Common myeloid progenitor, CD34-positive (primary cell): ENCODE measurements at regions not wholly inside any gene's neighbourhood (a gene's known extent, or its start where the extent isn't known, plus 50 kb on each side); places are given as distances from the start of the nearest gene placed in this dataset.
"Not testable (repeated sequence)": the region's sequence is repeated elsewhere in the genome, so short reads cannot be mapped to it uniquely, and the experiment has no call there.

Source experiments
- CTCF ChIA-PET: fragments of 350-600 bp; sonication (Branson Sonifier 250); formaldehyde crosslinking; loops from one replicate; lab custom pipeline; 2021; ENCODE audit warnings: antibody characterized with exemption; lab: Charles Lee
- POLR2A ChIA-PET: fragments of 350-600 bp; sonication (Branson Sonifier 250); formaldehyde crosslinking; loops from one replicate; lab custom pipeline; 2021; ENCODE audit warnings: antibody characterized with exemption; lab: Charles Lee
- DNase-seq, 3 donors: peaks; one replicate each; pipeline versions ENCODE4 v3.0.0 to v3.0.0-alpha.2; 2013
- H3K27ac ChIP-seq, 2 experiments: 1 replicate in 1 of 2; 2 replicates in 1 of 2; pipeline ENCODE4 v1.7.0; 2013; ENCODE audit warnings: inconsistent platforms in 2 of 2, low read length in 2 of 2, mild to moderate bottlenecking in 2 of 2, low read depth in 1 of 2, moderate library complexity in 1 of 2; ENCODE audit not compliant: severe bottlenecking in 2 of 2, insufficient read depth in 1 of 2, poor library complexity in 1 of 2
- H3K27me3 ChIP-seq, 5 experiments: replicated peaks in 2 of 5; 1 replicate in 3 of 5; 2 replicates in 2 of 5; pipeline versions ENCODE4 v1.6.1 to v1.7.0; 2013; ENCODE audit warnings: low read length in 4 of 5, mild to moderate bottlenecking in 2 of 5, moderate library complexity in 2 of 5, inconsistent platforms in 1 of 5; ENCODE audit not compliant: insufficient read depth in 5 of 5, control insufficient read depth in 4 of 5
- H3K36me3 ChIP-seq, 4 experiments: 1 replicate in 2 of 4; 2 replicates in 2 of 4; pipeline versions ENCODE4 v1.6.1 to v1.7.0; 2013; ENCODE audit warnings: low read length in 3 of 4, control low read depth in 1 of 4, mild to moderate bottlenecking in 1 of 4; ENCODE audit not compliant: control insufficient read depth in 4 of 4, insufficient read depth in 4 of 4
- H3K4me1 ChIP-seq, 4 experiments: 1 replicate in 3 of 4; 2 replicates in 1 of 4; pipeline versions ENCODE4 v1.6.1 to v1.7.1; 2013; ENCODE audit warnings: low read length in 3 of 4, mild to moderate bottlenecking in 3 of 4, control low read depth in 1 of 4, inconsistent platforms in 1 of 4, moderate library complexity in 1 of 4; ENCODE audit not compliant: control insufficient read depth in 4 of 4, insufficient read depth in 4 of 4; ENCODE audit errors: control extremely low read depth in 1 of 4
- H3K4me3 ChIP-seq, 7 experiments: 1 replicate in 4 of 7; 2 replicates in 3 of 7; pipeline versions ENCODE4 v1.5.1 to v1.7.0; 2013; ENCODE audit warnings: mild to moderate bottlenecking in 7 of 7, low read length in 6 of 7, moderate library complexity in 6 of 7, inconsistent platforms in 2 of 7, low read depth in 2 of 7, control low read depth in 1 of 7; ENCODE audit not compliant: insufficient read depth in 4 of 7, control insufficient read depth in 1 of 7; ENCODE audit errors: extremely low read depth in 1 of 7
- H3K9me3 ChIP-seq, 5 experiments: 1 replicate in 4 of 5; 2 replicates in 1 of 5; pipeline versions ENCODE4 v1.6.1 to v1.7.1; 2013; ENCODE audit warnings: low read length in 4 of 5, mild to moderate bottlenecking in 2 of 5, inconsistent platforms in 1 of 5, low read depth in 1 of 5, moderate library complexity in 1 of 5; ENCODE audit not compliant: control insufficient read depth in 4 of 5, insufficient read depth in 2 of 5; ENCODE audit errors: control extremely low read depth in 1 of 5
- WGBS: methylation state at CpG from one replicate; pipeline ENCODE4 v1.1.5; 2013; ENCODE audit not compliant: insufficient coverage; 5-methylcytosine and 5-hydroxymethylcytosine counted together

DNA sequence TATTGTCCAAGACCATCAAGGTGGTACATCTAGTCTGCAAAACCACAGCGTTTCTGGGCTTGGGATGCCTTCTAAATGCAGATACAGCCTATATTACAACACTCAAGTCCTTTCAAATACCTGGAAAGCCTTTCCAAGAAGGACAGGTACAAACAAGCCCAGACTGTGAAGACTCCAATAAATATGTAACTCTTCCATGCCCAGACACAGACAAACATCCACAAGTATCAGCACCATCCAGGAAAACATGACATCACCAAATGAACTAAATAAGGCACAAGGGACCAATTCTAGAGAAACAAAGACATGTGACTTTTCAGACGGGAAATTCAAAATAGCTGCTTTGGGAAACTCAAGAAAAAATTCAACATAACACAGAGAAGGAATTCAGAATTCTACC, 152.7 kb upstream of the POC5 start:
- Histone ChIP-seq H3K27ac (no peak overlapping the region), H3K9me3 (no peaks in the 10 kb centered on the region), H3K4me3 (no peak overlapping the region), H3K4me1 (no peaks in the 10 kb centered on the region), H3K27me3 (peaks cover 0 to 1% (median 0%) of the 10 kb centered on the region in 5 experiments), H3K36me3 (no peaks in the 10 kb centered on the region)
- POLR2A ChIA-PET = no interaction called here
- CTCF ChIA-PET = no interaction called here
- no peak for DNase-seq
- 100% methylated on average over 1 of the region's 2 CpGs for WGBS

DNA sequence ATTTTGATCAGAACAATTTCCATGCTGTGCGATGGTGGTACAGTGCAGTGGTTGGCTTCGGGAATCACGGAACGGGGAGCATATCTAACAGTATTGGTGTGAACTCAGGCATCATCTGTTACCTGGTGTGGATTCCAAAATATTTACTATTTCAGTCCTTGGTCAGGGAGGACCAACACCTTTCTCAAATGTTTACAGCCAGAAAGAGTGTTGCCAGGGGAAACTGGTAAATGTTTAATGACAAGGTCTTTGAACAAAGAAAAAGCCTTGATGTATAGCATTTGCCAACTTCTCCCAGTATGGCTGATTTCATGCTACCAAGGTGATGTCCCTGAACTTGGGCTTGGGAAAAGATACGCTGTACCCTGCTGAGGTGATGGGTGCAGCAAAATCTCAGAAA, 145.6 kb upstream of the POC5 start:
- Histone ChIP-seq H3K36me3 (no peaks in the 10 kb centered on the region), H3K27me3 (peaks cover 0 to 1% (median 0%) of the 10 kb centered on the region in 5 experiments), H3K4me1 (no peaks in the 10 kb centered on the region), H3K9me3 (peaks cover 0 to 4% (median 0%) of the 10 kb centered on the region in 5 experiments), H3K4me3 (no peak overlapping the region), H3K27ac (no peak overlapping the region)
- ChIA-PET POLR2A (no interaction called here), CTCF (interaction anchor here (0.9 kb wide), 1 partner anchor 16 kb away, joined by 3 read pairs; no protein-coding TSS in a partner anchor)
- DNase-seq = no peak
- WGBS = 97% methylated on average over 4 of the region's 5 CpGs

DNA sequence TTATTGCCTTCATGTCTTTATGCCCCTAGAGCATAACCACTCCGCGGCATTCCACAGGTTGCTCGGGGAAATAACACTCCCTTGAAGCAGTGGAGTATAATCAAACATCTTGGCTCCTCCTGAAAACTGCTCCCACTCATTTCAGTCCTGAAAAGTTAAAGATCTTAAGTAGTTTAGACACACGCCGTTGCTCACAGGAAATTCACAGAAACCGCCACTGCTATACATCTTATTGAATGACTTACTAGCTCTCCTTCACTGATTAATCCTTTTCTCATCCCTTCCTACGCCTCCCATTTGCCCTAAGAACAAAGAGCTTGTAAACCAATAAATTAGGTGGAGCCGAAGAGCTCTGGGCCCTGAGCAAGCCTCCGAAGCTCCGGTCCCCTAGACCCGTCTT, 142.4 kb upstream of the POC5 start:
- H3K4me3 ChIP-seq, H3K27me3 ChIP-seq, H3K4me1 ChIP-seq, H3K27ac ChIP-seq, POLR2A ChIA-PET, CTCF ChIA-PET, DNase-seq, H3K9me3 ChIP-seq, H3K36me3 ChIP-seq: not testable (repeated sequence)
- WGBS = 87% methylated on average over 11 of the region's 11 CpGs

DNA sequence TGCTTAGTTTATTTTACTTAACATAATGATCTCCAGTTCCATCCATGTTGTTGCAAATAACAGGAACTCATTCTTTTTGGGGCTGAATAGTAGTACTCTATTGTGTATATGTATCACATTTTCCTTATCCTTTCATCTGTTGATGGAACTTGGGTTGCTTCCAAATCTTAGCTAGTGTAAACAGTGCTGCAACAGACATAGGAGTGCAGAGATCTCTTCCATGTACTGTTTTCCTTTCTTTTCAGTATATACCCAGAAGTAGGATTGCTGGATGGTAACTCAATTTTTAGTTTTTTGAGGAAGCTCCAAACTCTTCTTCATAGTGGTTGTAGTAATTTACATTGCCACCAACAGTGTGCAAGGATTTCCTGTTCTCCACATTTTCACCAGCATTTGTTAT, 138.8 kb upstream of the POC5 start:
- Histone ChIP-seq H3K4me3 (no peak overlapping the region), H3K9me3 (peaks cover 0 to 4% (median 0%) of the 10 kb centered on the region in 5 experiments), H3K27me3 (no peaks in the 10 kb centered on the region), H3K36me3 (no peaks in the 10 kb centered on the region), H3K27ac (no peak overlapping the region), H3K4me1 (no peaks in the 10 kb centered on the region)
- DNase-seq = no peak
- ChIA-PET POLR2A (no interaction called here), CTCF (no interaction called here)

DNA sequence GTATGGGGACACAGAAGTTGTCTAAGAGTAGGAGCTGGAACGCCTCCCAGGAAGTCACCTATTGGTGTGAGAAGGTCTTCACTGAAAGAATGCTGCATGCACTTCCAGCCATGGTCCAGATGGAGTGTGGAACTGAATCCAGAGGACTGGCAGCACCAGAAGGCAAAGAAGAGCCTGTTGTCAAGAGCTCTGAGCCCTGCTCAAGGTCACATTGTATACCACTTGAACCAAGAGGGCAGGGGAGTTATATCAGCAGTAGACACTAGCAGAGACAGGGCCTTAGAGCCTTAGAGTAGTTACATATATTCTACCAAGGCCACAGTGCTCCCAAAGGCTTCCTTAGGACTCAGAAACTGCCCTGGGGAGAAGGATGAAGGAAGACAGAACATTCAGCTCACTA, 130.8 kb upstream of the POC5 start:
- 100% methylated on average over 1 of the region's 1 CpG for WGBS
- Histone ChIP-seq H3K27me3 (no peaks in the 10 kb centered on the region), H3K4me3 (no peak overlapping the region)

DNA sequence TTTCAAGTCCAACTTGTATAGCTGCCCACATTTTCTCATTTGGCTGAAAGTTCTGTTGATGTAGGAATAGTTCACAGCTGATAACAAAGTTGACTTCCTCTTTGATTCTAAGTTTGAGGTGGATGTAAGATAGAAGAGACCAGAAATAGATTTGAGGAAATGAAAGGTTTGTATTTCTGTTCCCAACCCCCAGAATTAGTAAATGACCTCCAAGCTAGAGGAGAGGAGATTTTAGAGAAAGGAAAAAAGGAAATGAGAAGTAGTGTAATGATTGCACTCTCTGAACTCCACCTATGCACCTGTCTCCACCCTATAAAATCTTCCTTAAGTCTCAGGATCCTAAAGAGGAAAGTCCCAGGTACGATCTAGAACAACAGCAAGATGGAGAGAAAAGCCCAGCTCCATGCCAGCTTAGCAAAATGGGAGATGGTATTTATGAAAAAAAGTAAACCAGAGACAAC, 130.4 kb upstream of the POC5 start:
- Histone ChIP-seq H3K36me3 (no peaks in the 10 kb centered on the region), H3K9me3 (no peaks in the 10 kb centered on the region), H3K4me3 (no peak overlapping the region), H3K4me1 (peaks cover 0 to 5% (median 0%) of the 10 kb centered on the region in 4 experiments), H3K27me3 (no peaks in the 10 kb centered on the region), H3K27ac (no peak overlapping the region)
- no CpG with 5 or more reads among the region's 1 CpG for WGBS
- POLR2A ChIA-PET = no interaction called here
- DNase-seq = peak in 2 of 3 donors; percentile 3
- CTCF ChIA-PET = interaction anchor here (0.8 kb wide), 1 partner anchor 409 kb away, joined by 3 read pairs; no protein-coding TSS in a partner anchor

More for the DNA sequence above, 130.8 kb upstream of the POC5 start:
- Histone ChIP-seq H3K4me1 (peaks cover 0 to 5% (median 0%) of the 10 kb centered on the region in 4 experiments), H3K27ac (no peak overlapping the region), H3K36me3 (no peaks in the 10 kb centered on the region), H3K9me3 (no peaks in the 10 kb centered on the region)
- DNase-seq = no peak
- ChIA-PET CTCF (interaction anchor here (0.8 kb wide), 1 partner anchor 408 kb away, joined by 3 read pairs; no protein-coding TSS in a partner anchor), POLR2A (no interaction called here)

DNA sequence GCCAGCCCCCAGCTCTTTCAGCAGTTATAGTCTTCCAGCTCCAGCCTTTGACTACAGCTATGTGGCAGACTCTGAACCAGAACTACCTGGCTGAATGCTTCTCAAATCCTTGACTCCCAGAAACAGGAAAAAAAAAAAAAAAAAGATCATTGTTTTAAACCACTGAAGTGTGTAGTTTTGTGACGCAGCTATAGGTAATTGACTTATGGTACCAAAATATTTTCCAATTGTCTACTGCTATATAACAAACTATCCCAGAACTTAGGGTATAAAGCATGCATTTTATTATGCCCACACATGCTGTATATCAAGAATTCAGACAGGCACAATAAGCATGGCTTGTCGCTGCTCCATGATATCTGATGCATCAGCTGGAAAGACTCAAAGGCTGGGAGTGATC, 127.1 kb upstream of the POC5 start:
- no peak overlapping the region for H3K27ac ChIP-seq
- 89% methylated on average over 1 of the region's 2 CpGs for WGBS
- POLR2A ChIA-PET = no interaction called here

More for the DNA sequence above, 127.1 kb upstream of the POC5 start:
- H3K4me1 ChIP-seq = peaks cover 0 to 5% (median 0%) of the 10 kb centered on the region in 4 experiments
- CTCF ChIA-PET = interaction anchor here (1.6 kb wide), 1 partner anchor 62 kb away, joined by 3 read pairs; no protein-coding TSS in a partner anchor
- no peak overlapping the region for H3K4me3 ChIP-seq
- no peaks in the 10 kb centered on the region for H3K9me3 ChIP-seq
- DNase-seq = no peak
- H3K36me3 ChIP-seq = no peaks in the 10 kb centered on the region
- H3K27me3 ChIP-seq = no peaks in the 10 kb centered on the region
